K562 (cell line): ENCODE measurements at regions not wholly inside any gene's neighbourhood (a gene's known extent, or its start where the extent isn't known, plus 50 kb on each side); places are given as distances from the start of the nearest gene placed in this dataset.

ENCODE experiments used
- ATAC-seq: fragments of 200-7000 bp; cut with Tn5 transposase; 3 replicates; pipeline ENCODE4 v1.9.1; 2020; ENCODE audit warnings: moderate library complexity
- BruUV-seq: library from RNA; stranded (reverse); fragments of 400-500 nt; replicated peaks from 2 replicates; lab custom pipeline; 2021; lab: Mats Ljungman, UMichigan
- CTCF ChIA-PET: fragments of 300-600 bp; formaldehyde crosslinking; extraction: SDS; loops from one replicate; lab custom pipeline; 2021; ENCODE audit warnings: low intra/inter-chr PET ratio; lab: Yijun Ruan, JAX
- POLR2A ChIA-PET: fragments of 300-600, 350-650 bp; sonication (Branson Sonifier 250); formaldehyde crosslinking; extraction: SDS; loops from one replicate; lab custom pipeline; 2021; ENCODE audit warnings: antibody characterized with exemption, inconsistent platforms; lab: Yijun Ruan, JAX
- DNase-seq, 4 experiments: peaks; one replicate each; pipeline versions ENCODE4 v3.0.0 to v3.0.0-alpha.2; 2011 to 2018; ENCODE audit warnings: low spot score in 3 of 4, mixed read lengths in 3 of 4; ENCODE audit errors: extremely low read depth in 1 of 4
- FAIRE-seq: peaks from 2 replicates; lab custom pipeline; 2011; peaks lifted over from hg19 to GRCh38; lab: Jason Lieb, UNC
- H2AFZ ChIP-seq: 2 replicates; pipeline ENCODE4 v1.6.0; 2011; ENCODE audit warnings: low read depth, low read length, control low read depth, inconsistent platforms
- H3K27ac ChIP-seq: fragments of 200-600 bp; 3 replicates; pipeline ENCODE4 v1.8.0; 2011; ENCODE audit warnings: low read depth, mild to moderate bottlenecking, control low read depth, inconsistent platforms, low read length, moderate library complexity, mixed read lengths; ENCODE audit errors: extremely low read depth
- H3K27me3 ChIP-seq, 2 experiments: fragments of 300-600 bp in 1 of 2; 2 replicates in 1 of 2; 3 replicates in 1 of 2; pipeline versions ENCODE4 v1.6.0 to v1.8.0; 2011; ENCODE audit warnings: inconsistent platforms in 2 of 2, low read length in 2 of 2, mild to moderate bottlenecking in 1 of 2, mixed read lengths in 1 of 2, moderate library complexity in 1 of 2; ENCODE audit not compliant: control insufficient read depth in 2 of 2, insufficient read depth in 2 of 2
- H3K36me3 ChIP-seq: fragments of 300-600 bp; 3 replicates; pipeline ENCODE4 v1.8.0; 2011; ENCODE audit warnings: mild to moderate bottlenecking, low read length, inconsistent platforms; ENCODE audit not compliant: control insufficient read depth, insufficient read depth
- H3K4me1 ChIP-seq, 2 experiments: fragments of 200-600 bp in 1 of 2; replicated peaks in 1 of 2; 2 replicates in 1 of 2; 3 replicates in 1 of 2; pipeline versions ENCODE4 v1.5.1 to v1.8.0; 2011; ENCODE audit warnings: inconsistent platforms in 2 of 2, low read length in 2 of 2, mild to moderate bottlenecking in 1 of 2, mixed read lengths in 1 of 2, moderate library complexity in 1 of 2; ENCODE audit not compliant: control insufficient read depth in 2 of 2, insufficient read depth in 2 of 2
- H3K4me2 ChIP-seq: 2 replicates; pipeline ENCODE4 v1.6.1; 2011; ENCODE audit warnings: low read length, control low read depth, inconsistent platforms, mixed read lengths; ENCODE audit not compliant: insufficient read depth
- H3K4me3 ChIP-seq: fragments of 200-600 bp; sonication (generic), shearing (Covaris generic); 2 replicates; pipeline ENCODE4 v1.5.1; 2016; ENCODE audit warnings: control low read depth, inconsistent platforms
- H3K79me2 ChIP-seq: fragments of 200-600 bp; 3 replicates; pipeline ENCODE4 v1.8.0; 2011; ENCODE audit warnings: low read length, inconsistent platforms; ENCODE audit not compliant: control insufficient read depth, insufficient read depth
- H3K9ac ChIP-seq, 2 experiments: 2 replicates each; pipeline versions ENCODE4 v1.6.0 to v1.6.1; 2011; ENCODE audit warnings: low read depth in 2 of 2, low read length in 2 of 2, control low read depth in 1 of 2, inconsistent platforms in 1 of 2, mild to moderate bottlenecking in 1 of 2, mixed read lengths in 1 of 2; ENCODE audit not compliant: insufficient read depth in 1 of 2
- H3K9me1 ChIP-seq: one replicate; pipeline ENCODE4 v1.6.0; 2011; ENCODE audit warnings: inconsistent platforms, mild to moderate bottlenecking, low read length, moderate library complexity; ENCODE audit not compliant: control insufficient read depth, insufficient read depth
- H3K9me3 ChIP-seq: replicated peaks from 2 replicates; pipeline ENCODE4 v1.5.1; 2011; ENCODE audit warnings: low read depth, low read length, inconsistent platforms; ENCODE audit not compliant: control insufficient read depth, insufficient read depth
- H4K20me1 ChIP-seq: replicated peaks from 2 replicates; pipeline ENCODE4 v1.6.1; 2011; ENCODE audit warnings: low read length, inconsistent platforms, mixed read lengths; ENCODE audit not compliant: control insufficient read depth, insufficient read depth
- CCAR2 ChIP-seq: fragments of 200-400 bp; formaldehyde crosslinking; IDR thresholded peaks from 2 replicates; pipeline ENCODE4 v1.6.1; 2017; ENCODE audit warnings: mild to moderate bottlenecking, low read depth, low read length
- CREB1 ChIP-seq, 2 experiments: sonication (generic) in 1 of 2; formaldehyde crosslinking in 1 of 2; IDR thresholded peaks; 2 replicates each; pipeline versions ENCODE4 v1.6.1 to v1.8.0; 2012 to 2022; ENCODE audit warnings: inconsistent platforms in 1 of 2, mild to moderate bottlenecking in 1 of 2, missing genetic modification reagents in 1 of 2, moderate library complexity in 1 of 2
- CTBP1 ChIP-seq: fragments of 450-650 bp; IDR thresholded peaks from 2 replicates; pipeline ENCODE4 v1.6.1; 2016; ENCODE audit warnings: borderline replicate concordance
- ETS2 ChIP-seq: IDR thresholded peaks from 2 replicates; pipeline ENCODE4 v1.6.1; 2016; ENCODE audit warnings: borderline replicate concordance, missing genetic modification characterization, mild to moderate bottlenecking, moderate library complexity, missing compliant biosample characterization; ENCODE audit not compliant: poor library complexity, severe bottlenecking
- HSF4 ChIP-seq: fragments of 250-450 bp; sonication (Bioruptor Pico); IDR thresholded peaks from 2 replicates; pipeline ENCODE4 v2.1.2; 2022; ENCODE audit warnings: mild to moderate bottlenecking, moderate library complexity, borderline replicate concordance
- IRF2 ChIP-seq: sonication (generic); formaldehyde crosslinking; IDR thresholded peaks from 2 replicates; pipeline ENCODE4 v1.8.1; 2022; ENCODE audit warnings: mild to moderate bottlenecking, missing genetic modification reagents
- KHSRP ChIP-seq: fragments of 450-650 bp; IDR thresholded peaks from 2 replicates; pipeline ENCODE4 v1.6.1; 2017
- MTF1 ChIP-seq: fragments of 250-450 bp; sonication (Bioruptor Pico); IDR thresholded peaks from 2 replicates; pipeline ENCODE4 v1.9.0; 2021; ENCODE audit warnings: moderate library complexity, mild to moderate bottlenecking, inconsistent platforms, borderline replicate concordance
- NCOA1 ChIP-seq: fragments of 450-650 bp; IDR thresholded peaks from 2 replicates; pipeline ENCODE4 v1.6.1; 2016; ENCODE audit warnings: low read depth
- SMARCB1 ChIP-seq: IDR thresholded peaks from 2 replicates; pipeline ENCODE4 v1.6.1; 2011; ENCODE audit warnings: improper control_type of control experiment, low read depth; ENCODE audit not compliant: insufficient read length
- SMC3 ChIP-seq: conservative IDR thresholded peaks from 2 replicates; pipeline ENCODE4 v1.6.1; 2011; ENCODE audit warnings: low read depth, low read length, improper control_type of control experiment; ENCODE audit not compliant: insufficient read depth
- SNIP1 ChIP-seq: fragments of 450-650 bp; IDR thresholded peaks from 2 replicates; pipeline ENCODE4 v1.7.1; 2017; ENCODE audit warnings: low read depth, mild to moderate bottlenecking
- TAF1 ChIP-seq: IDR thresholded peaks from 2 replicates; pipeline ENCODE4 v1.6.1; 2011; ENCODE audit warnings: mild to moderate bottlenecking, low read length, moderate library complexity; ENCODE audit not compliant: insufficient read depth, control insufficient read depth, severe bottlenecking; ENCODE audit errors: extremely low read depth
- ZBTB2 ChIP-seq: fragments of 450-650 bp; IDR thresholded peaks from 2 replicates; pipeline ENCODE4 v1.6.1; 2016; ENCODE audit warnings: antibody characterized with exemption
- ZBTB34 ChIP-seq: fragments of 250-450 bp; sonication (Bioruptor Pico); IDR thresholded peaks from 2 replicates; pipeline ENCODE4 v1.8.0; 2021; ENCODE audit warnings: mild to moderate bottlenecking, moderate library complexity
- ZNF197 ChIP-seq: fragments of 200-800 bp; sonication (Bioruptor generic); IDR thresholded peaks from 2 replicates; pipeline ENCODE4 v1.6.1; 2016; ENCODE audit warnings: low read depth, missing genetic modification characterization, missing compliant biosample characterization
- ZNF24 ChIP-seq: fragments of 450-650 bp; IDR thresholded peaks from 2 replicates; pipeline ENCODE4 v1.6.1; 2016
- WGBS: fragments of 100-300 bp; shearing (Covaris generic); methylation state at CpG from one replicate; pipeline ENCODE4 v1.1.6; 2016; ENCODE audit warnings: low coverage, mixed read lengths; ENCODE audit not compliant: insufficient coverage; ENCODE audit errors: missing lambda C conversion rate; 5-methylcytosine and 5-hydroxymethylcytosine counted together
- in situ Hi-C: fragments of 300-500 bp; cut with MboI; formaldehyde crosslinking; loops from 4 replicates; pipeline ENCODE4 v1.15.0; 2018; ENCODE audit warnings: inconsistent platforms, mixed read lengths
- intact Hi-C: fragments of 100-400 bp; cut with micrococcal nuclease; formaldehyde crosslinking; loops from 2 replicates; pipeline ENCODE4 v1.14.2; 2022
- TF ChIP-seq, protein P1 (sequence below): sonication (generic); formaldehyde crosslinking; IDR thresholded peaks from 2 replicates; pipeline ENCODE4 v1.8.0; 2022; ENCODE audit warnings: mild to moderate bottlenecking, missing genetic modification reagents

- no peak for DNase-seq
- H3K4me2 ChIP-seq: no peak overlapping the region
- CTCF ChIA-PET: no interaction called here
- no peak overlapping the region for H3K27ac ChIP-seq
- no peaks in the 10 kb centered on the region for H3K79me2 ChIP-seq
- in situ Hi-C loops: no loop called here
- no peak overlapping the region for H3K4me3 ChIP-seq
- no peak overlapping the region for H3K9ac ChIP-seq
- H3K4me1 ChIP-seq: no peaks in the 10 kb centered on the region
- intact Hi-C loops: no loop called here
- POLR2A ChIA-PET: no interaction called here
- no peaks in the 10 kb centered on the region for H3K9me1 ChIP-seq
- WGBS: 0% methylated on average over 2 of the region's 2 CpGs
- no peak for TF ChIP-seq ZBTB2
- no peak for TF ChIP-seq CREB1 (IDR thresholded peaks at IDR 0.05)
- no peak for TF ChIP-seq CREB1 (CRISPR knock-in tag; IDR thresholded peaks at IDR 0.05)
- no peak for TF ChIP-seq KHSRP
- TF ChIP-seq SMC3: no peak
- TF ChIP-seq SNIP1: no peak
- TF ChIP-seq ZBTB34 (CRISPR knock-in tag): no peak
- no peak for TF ChIP-seq IRF2
- TF ChIP-seq TAF1: no peak
- TF ChIP-seq, protein P1, sequence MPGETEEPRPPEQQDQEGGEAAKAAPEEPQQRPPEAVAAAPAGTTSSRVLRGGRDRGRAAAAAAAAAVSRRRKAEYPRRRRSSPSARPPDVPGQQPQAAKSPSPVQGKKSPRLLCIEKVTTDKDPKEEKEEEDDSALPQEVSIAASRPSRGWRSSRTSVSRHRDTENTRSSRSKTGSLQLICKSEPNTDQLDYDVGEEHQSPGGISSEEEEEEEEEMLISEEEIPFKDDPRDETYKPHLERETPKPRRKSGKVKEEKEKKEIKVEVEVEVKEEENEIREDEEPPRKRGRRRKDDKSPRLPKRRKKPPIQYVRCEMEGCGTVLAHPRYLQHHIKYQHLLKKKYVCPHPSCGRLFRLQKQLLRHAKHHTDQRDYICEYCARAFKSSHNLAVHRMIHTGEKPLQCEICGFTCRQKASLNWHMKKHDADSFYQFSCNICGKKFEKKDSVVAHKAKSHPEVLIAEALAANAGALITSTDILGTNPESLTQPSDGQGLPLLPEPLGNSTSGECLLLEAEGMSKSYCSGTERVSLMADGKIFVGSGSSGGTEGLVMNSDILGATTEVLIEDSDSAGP (CRISPR knock-in tag): no peak
- no peak for TF ChIP-seq HSF4 (CRISPR knock-in tag)
- no peak for TF ChIP-seq NCOA1
- no peak for TF ChIP-seq ZNF197 (CRISPR knock-in tag)
- TF ChIP-seq CTBP1: no peak
- TF ChIP-seq ZNF24: no peak
- TF ChIP-seq SMARCB1: no peak
- TF ChIP-seq CCAR2: no peak
- TF ChIP-seq ETS2 (tag): no peak
- TF ChIP-seq MTF1 (CRISPR knock-in tag): no peak
- no peaks in the 10 kb centered on the region for H3K9me3 ChIP-seq
- no peaks in the 10 kb centered on the region for H3K36me3 ChIP-seq
- no peak for FAIRE-seq
- no peaks in the 10 kb centered on the region for H4K20me1 ChIP-seq
- no peaks in the 10 kb centered on the region for H3K27me3 ChIP-seq
- ATAC-seq: no peak
- BruUV-seq: no TSS peak
- no peak overlapping the region for H2AFZ ChIP-seq
Measured at GRCh38 chr16:73275448-73275847, 227.5 kb upstream of the ZFHX3 start.
